CD4-positive, alpha-beta T cell treated with Interleukin-6 at 100 ng/mL for 8 hours (primary cell): ENCODE measurements at regions not wholly inside any gene's neighbourhood (a gene's known extent, or its start where the extent isn't known, plus 50 kb on each side); places are given as distances from the start of the nearest gene placed in this dataset.

ENCODE experiments used
- DNase-seq: peaks from one replicate; pipeline ENCODE4 v3.0.0-alpha.2; 2020; ENCODE audit warnings: mixed read lengths, low spot score

- DNase-seq = no peak
Measured at GRCh38 chr5:124060011-124060410, 548.0 kb downstream of the CSNK1G3 start.

- DNase-seq = no peak
Measured at GRCh38 chr5:124059200-124059599, 547.2 kb downstream of the CSNK1G3 start.

GRCh38 chr5:124057724-124058231 is 545.8 kb downstream of the CSNK1G3 start:
- no peak for DNase-seq

GRCh38 chr5:124056991-124057723 is 545.2 kb downstream of the CSNK1G3 start:
- DNase-seq = no peak

GRCh38 chr5:124056326-124056990 is 544.5 kb downstream of the CSNK1G3 start:
- DNase-seq = no peak

- DNase-seq = no peak
Measured at GRCh38 chr5:124055751-124056150, 543.8 kb downstream of the CSNK1G3 start.

GRCh38 chr5:124054564-124054963 is 542.6 kb downstream of the CSNK1G3 start:
- no peak for DNase-seq

- DNase-seq = no peak
Measured at GRCh38 chr5:124053340-124053739, 541.4 kb downstream of the CSNK1G3 start.

- DNase-seq = no peak
Measured at GRCh38 chr5:124052201-124052600, 540.2 kb downstream of the CSNK1G3 start.

- DNase-seq = no peak
Measured at GRCh38 chr5:124050120-124050770, 538.3 kb downstream of the CSNK1G3 start.

GRCh38 chr5:124045412-124045811 is 533.4 kb downstream of the CSNK1G3 start:
- no peak for DNase-seq

GRCh38 chr5:124044613-124045012 is 532.6 kb downstream of the CSNK1G3 start:
- DNase-seq = no peak

GRCh38 chr5:124043456-124043855 is 531.5 kb downstream of the CSNK1G3 start:
- no peak for DNase-seq

- DNase-seq = no peak
Measured at GRCh38 chr5:124040799-124041198, 528.8 kb downstream of the CSNK1G3 start.

GRCh38 chr5:124039410-124039809 is 527.4 kb downstream of the CSNK1G3 start:
- DNase-seq = no peak

- no peak for DNase-seq
Measured at GRCh38 chr5:124036786-124037185, 524.8 kb downstream of the CSNK1G3 start.

- DNase-seq = no peak
Measured at GRCh38 chr5:124034963-124035362, 523.0 kb downstream of the CSNK1G3 start.

GRCh38 chr5:124034083-124034700 is 522.2 kb downstream of the CSNK1G3 start:
- no peak for DNase-seq

GRCh38 chr5:124030043-124030491 is 518.1 kb downstream of the CSNK1G3 start:
- no peak for DNase-seq

- DNase-seq = no peak
Measured at GRCh38 chr5:124027441-124027840, 515.5 kb downstream of the CSNK1G3 start.

- DNase-seq = no peak
Measured at GRCh38 chr5:124025306-124025845, 513.4 kb downstream of the CSNK1G3 start.

GRCh38 chr5:124022966-124023365 is 511.0 kb downstream of the CSNK1G3 start:
- no peak for DNase-seq
